ENCODE measurements at regions not wholly inside any gene's neighbourhood (a gene's known extent, or its start where the extent isn't known, plus 50 kb on each side); places are given as distances from the start of the nearest gene placed in this dataset.

DNA sequence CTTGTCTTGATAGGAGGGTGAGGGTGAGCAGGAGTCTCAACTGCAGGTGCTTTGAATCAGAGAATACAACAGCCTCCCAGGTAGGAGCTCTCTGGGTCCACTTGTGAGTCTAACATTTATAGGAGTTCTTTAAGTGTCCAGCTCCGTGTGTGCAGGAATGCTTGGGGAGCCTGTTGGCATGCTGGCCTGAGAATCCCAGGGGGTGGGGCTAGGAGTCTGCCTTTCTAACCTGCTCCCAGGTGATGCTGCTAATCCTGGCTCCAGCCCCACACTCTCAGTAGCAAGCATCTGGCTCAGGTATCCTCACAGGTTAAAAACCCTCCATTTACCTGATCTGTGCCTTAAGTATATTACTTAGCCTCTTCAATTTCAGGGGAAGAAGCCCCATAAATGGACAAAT is 368.9 kb downstream of the RBM26 start:
- ATAC-seq = no peak

DNA sequence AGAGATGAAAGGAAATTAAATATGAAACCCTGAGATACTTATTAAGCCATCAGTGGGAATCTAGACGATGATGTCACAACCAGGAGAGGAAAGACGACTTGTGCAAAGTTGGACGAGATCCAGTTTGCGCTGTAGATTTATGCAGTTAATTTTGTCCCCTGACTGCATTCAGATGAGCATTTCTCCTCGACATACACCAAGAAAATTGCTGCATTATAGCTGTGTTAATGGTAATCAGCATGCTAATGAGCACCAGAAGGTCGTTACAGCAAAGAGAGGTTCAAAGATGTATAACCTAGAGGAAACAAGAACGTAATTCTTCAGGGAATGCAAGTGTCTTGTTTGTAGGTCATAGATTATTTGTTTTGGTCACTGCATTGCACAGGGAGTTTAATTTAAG is 371.7 kb downstream of the RBM26 start:
- intact Hi-C loops (cut with DNase I) = no loop called here
- 40 to 48% (median 41%) methylated on average over 7 of the region's 7 CpGs for WGBS, 3 donors
- H3K27ac ChIP-seq = no peak overlapping the region
- H3K36me3 ChIP-seq (ENCODE audit: insufficient read depth in 1 of 2, low read depth in 1 of 2) = no peaks in the 10 kb centered on the region
- H3K4me3 ChIP-seq = no peak overlapping the region
- H3K4me1 ChIP-seq = no peaks in the 10 kb centered on the region
- no peaks in the 10 kb centered on the region for H3K27me3 ChIP-seq (ENCODE audit: insufficient read depth in 3 of 3, low read length in 2 of 3)
- ATAC-seq (no peak), DNase-seq (no peak)
- H3K9me3 ChIP-seq = no peaks in the 10 kb centered on the region
- TF ChIP-seq, protein P1, sequence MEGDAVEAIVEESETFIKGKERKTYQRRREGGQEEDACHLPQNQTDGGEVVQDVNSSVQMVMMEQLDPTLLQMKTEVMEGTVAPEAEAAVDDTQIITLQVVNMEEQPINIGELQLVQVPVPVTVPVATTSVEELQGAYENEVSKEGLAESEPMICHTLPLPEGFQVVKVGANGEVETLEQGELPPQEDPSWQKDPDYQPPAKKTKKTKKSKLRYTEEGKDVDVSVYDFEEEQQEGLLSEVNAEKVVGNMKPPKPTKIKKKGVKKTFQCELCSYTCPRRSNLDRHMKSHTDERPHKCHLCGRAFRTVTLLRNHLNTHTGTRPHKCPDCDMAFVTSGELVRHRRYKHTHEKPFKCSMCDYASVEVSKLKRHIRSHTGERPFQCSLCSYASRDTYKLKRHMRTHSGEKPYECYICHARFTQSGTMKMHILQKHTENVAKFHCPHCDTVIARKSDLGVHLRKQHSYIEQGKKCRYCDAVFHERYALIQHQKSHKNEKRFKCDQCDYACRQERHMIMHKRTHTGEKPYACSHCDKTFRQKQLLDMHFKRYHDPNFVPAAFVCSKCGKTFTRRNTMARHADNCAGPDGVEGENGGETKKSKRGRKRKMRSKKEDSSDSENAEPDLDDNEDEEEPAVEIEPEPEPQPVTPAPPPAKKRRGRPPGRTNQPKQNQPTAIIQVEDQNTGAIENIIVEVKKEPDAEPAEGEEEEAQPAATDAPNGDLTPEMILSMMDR (IDR thresholded peaks at IDR 0.05) = no peak

More for the DNA sequence above, 368.9 kb downstream of the RBM26 start:
- no peak for DNase-seq
- no peaks in the 10 kb centered on the region for H3K9me3 ChIP-seq
- H3K27ac ChIP-seq = no peak overlapping the region
- no peaks in the 10 kb centered on the region for H3K27me3 ChIP-seq (ENCODE audit: insufficient read depth in 3 of 3, low read length in 2 of 3)
- H3K36me3 ChIP-seq (ENCODE audit: insufficient read depth in 1 of 2, low read depth in 1 of 2) = no peaks in the 10 kb centered on the region
- TF ChIP-seq, protein P1 (IDR thresholded peaks at IDR 0.05) = no peak
- H3K4me3 ChIP-seq = no peak overlapping the region
- intact Hi-C loops (cut with DNase I) = no loop called here
- H3K4me1 ChIP-seq = no peaks in the 10 kb centered on the region
- WGBS, 3 donors = 20 to 21% (median 21%) methylated on average over 1 of the region's 1 CpG

DNA sequence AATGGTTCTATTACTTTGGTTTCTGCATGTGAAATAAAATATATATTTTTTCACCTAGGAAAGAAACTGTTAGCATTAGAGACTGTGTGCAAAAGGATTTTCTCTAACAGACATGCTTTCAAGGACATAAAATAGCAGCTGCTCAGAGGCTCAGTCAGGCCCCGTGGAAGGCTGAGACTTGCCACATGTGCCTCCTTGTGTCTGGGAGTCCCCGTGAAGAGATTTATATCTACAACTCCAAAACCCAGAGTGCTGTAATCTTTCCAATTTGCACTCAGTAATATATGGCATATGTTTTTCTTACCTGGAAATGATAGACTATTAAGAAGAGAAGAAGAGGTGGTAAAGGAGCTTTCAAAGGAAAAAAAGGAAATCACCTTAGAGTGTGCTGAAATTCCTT is 371.6 kb upstream of the OBI1 start:
- no peak for ATAC-seq
- TF ChIP-seq, protein P1 (IDR thresholded peaks at IDR 0.05) = no peak
- Histone ChIP-seq H3K27ac (no peak overlapping the region), H3K4me3 (no peak overlapping the region), H3K4me1 (no peaks in the 10 kb centered on the region), H3K9me3 (no peaks in the 10 kb centered on the region), H3K36me3 (ENCODE audit: insufficient read depth in 1 of 2, low read depth in 1 of 2) (no peaks in the 10 kb centered on the region), H3K27me3 (ENCODE audit: insufficient read depth in 3 of 3, low read length in 2 of 3) (no peaks in the 10 kb centered on the region)
- intact Hi-C loops (cut with DNase I) = no loop called here
- 6 to 18% (median 13%) methylated on average over 2 of the region's 2 CpGs for whole genome bisulfite sequencing, 3 donors
- no peak for DNase-seq

DNA sequence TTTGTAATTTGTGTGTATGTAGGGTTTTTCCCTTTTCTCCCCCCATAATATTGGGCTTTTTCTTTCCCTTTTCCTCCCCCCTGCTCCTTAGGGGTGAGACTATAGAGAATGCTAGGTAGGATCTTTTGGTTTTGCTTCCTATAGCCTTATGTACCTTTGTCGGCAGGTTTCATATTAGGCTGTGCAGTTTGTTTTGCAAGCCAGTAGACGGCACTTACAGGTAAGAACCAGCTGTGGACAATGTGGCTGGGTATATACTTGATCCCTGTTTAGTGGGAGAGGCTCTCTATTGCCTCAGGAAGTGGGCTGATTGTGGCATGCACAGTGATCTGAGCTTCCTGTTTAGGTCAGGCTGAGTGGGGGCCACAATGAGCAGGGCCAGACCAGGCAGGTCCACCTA is 359.2 kb upstream of the OBI1 start:
- no peaks in the 10 kb centered on the region for H3K36me3 ChIP-seq (ENCODE audit: insufficient read depth in 1 of 2, low read depth in 1 of 2)
- no peak overlapping the region for H3K4me3 ChIP-seq
- no peak overlapping the region for H3K27ac ChIP-seq
- no peak for ATAC-seq
- no peak for DNase-seq
- intact Hi-C loops (cut with DNase I) = no loop called here
- TF ChIP-seq, protein P1 (IDR thresholded peaks at IDR 0.05) = no peak
- no peaks in the 10 kb centered on the region for H3K27me3 ChIP-seq (ENCODE audit: insufficient read depth in 3 of 3, low read length in 2 of 3)
- 0 to 98% (median 96%) methylated on average over 2 of the region's 2 CpGs for WGBS, 3 donors
- H3K4me1 ChIP-seq = no peaks in the 10 kb centered on the region
- H3K9me3 ChIP-seq = no peaks in the 10 kb centered on the region

DNA sequence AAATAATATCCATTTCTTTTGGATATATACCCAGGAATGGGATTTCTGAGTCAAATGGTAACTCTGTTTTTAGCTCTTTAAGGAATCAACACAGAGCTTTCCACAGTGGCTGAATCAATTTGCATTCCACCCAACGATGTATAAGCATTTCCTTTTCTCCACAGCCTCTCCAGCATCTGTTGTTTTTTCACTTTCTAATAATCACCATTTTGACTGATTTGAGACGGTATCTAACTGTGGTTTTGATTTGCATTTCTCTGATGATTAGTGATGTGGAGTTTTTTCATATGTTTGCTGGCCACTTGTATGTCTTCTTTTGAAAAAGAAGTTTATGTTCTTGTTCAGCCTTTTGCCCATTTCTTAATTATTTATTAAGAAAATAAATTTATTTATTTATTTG is 352.2 kb upstream of the OBI1 start:
- Histone ChIP-seq H3K9me3 (no peaks in the 10 kb centered on the region), H3K4me1 (no peaks in the 10 kb centered on the region), H3K27me3 (ENCODE audit: insufficient read depth in 3 of 3, low read length in 2 of 3) (no peaks in the 10 kb centered on the region), H3K27ac (no peak overlapping the region), H3K36me3 (ENCODE audit: insufficient read depth in 1 of 2, low read depth in 1 of 2) (no peaks in the 10 kb centered on the region), H3K4me3 (no peak overlapping the region)
- 55 to 58% (median 58%) methylated on average over 2 of the region's 2 CpGs for WGBS, 3 donors
- TF ChIP-seq, protein P1 (IDR thresholded peaks at IDR 0.05) = no peak
- DNase-seq (no peak), ATAC-seq (no peak)
- intact Hi-C loops (cut with DNase I) = no loop called here
